H9 (cell line): ENCODE measurements at regions not wholly inside any gene's neighbourhood (a gene's known extent, or its start where the extent isn't known, plus 50 kb on each side); places are given as distances from the start of the nearest gene placed in this dataset.
"Not testable (repeated sequence)": the region's sequence is repeated elsewhere in the genome, so short reads cannot be mapped to it uniquely, and the experiment has no call there.

Source experiments
- DNase-seq: peaks from one replicate; pipeline ENCODE4 v3.0.0-alpha.2; 2017
- H2AFZ ChIP-seq: one replicate; pipeline ENCODE4 v1.6.1; 2013; ENCODE audit warnings: mild to moderate bottlenecking, low read length, control low read depth, moderate library complexity
- H2AK5ac ChIP-seq: 2 replicates; pipeline ENCODE4 v1.6.1; 2013; ENCODE audit warnings: low read length, control low read depth, mixed read lengths; ENCODE audit not compliant: insufficient read length
- H2BK120ac ChIP-seq: one replicate; pipeline ENCODE4 v1.6.1; 2013; ENCODE audit warnings: low read depth, mild to moderate bottlenecking, low read length, control low read depth, inconsistent platforms; ENCODE audit not compliant: poor library complexity, severe bottlenecking
- H2BK12ac ChIP-seq: 2 replicates; pipeline ENCODE4 v1.6.1; 2013; ENCODE audit warnings: low read length, control low read depth, mixed read lengths, low read depth; ENCODE audit not compliant: insufficient read length
- H2BK15ac ChIP-seq: 2 replicates; pipeline ENCODE4 v1.6.1; 2013; ENCODE audit warnings: low read depth, low read length, control low read depth
- H2BK20ac ChIP-seq: one replicate; pipeline ENCODE4 v1.6.1; 2013; ENCODE audit warnings: low read depth, mild to moderate bottlenecking, low read length, control low read depth, inconsistent platforms; ENCODE audit not compliant: poor library complexity, severe bottlenecking
- H2BK5ac ChIP-seq: 2 replicates; pipeline ENCODE4 v1.6.1; 2013; ENCODE audit warnings: low read length, control low read depth, mixed read lengths; ENCODE audit not compliant: insufficient read length
- H3K14ac ChIP-seq: 2 replicates; pipeline ENCODE4 v1.6.1; 2013; ENCODE audit warnings: low read length, control low read depth; ENCODE audit not compliant: insufficient read depth
- H3K18ac ChIP-seq: 2 replicates; pipeline ENCODE4 v1.6.1; 2013; ENCODE audit warnings: low read depth, mild to moderate bottlenecking, mixed read lengths, low read length, control low read depth; ENCODE audit not compliant: insufficient read length
- H3K23ac ChIP-seq: 2 replicates; pipeline ENCODE4 v1.6.1; 2013; ENCODE audit warnings: low read length, control low read depth, mixed read lengths, low read depth; ENCODE audit not compliant: insufficient read length
- H3K23me2 ChIP-seq: 2 replicates; pipeline ENCODE4 v1.6.1; 2013; ENCODE audit warnings: low read depth, mild to moderate bottlenecking, mixed read lengths, low read length, control low read depth; ENCODE audit not compliant: insufficient read length, poor library complexity, severe bottlenecking
- H3K27ac ChIP-seq: 2 replicates; pipeline ENCODE4 v1.5.1; 2013; ENCODE audit warnings: low read length, control low read depth, mixed read lengths, low read depth; ENCODE audit not compliant: insufficient read length
- H3K27me3 ChIP-seq: 2 replicates; pipeline ENCODE4 v1.6.1; 2013; ENCODE audit warnings: low read length, control low read depth, inconsistent platforms; ENCODE audit not compliant: insufficient read depth
- H3K4ac ChIP-seq: 2 replicates; pipeline ENCODE4 v1.6.1; 2013; ENCODE audit warnings: low read depth, mild to moderate bottlenecking, control low read depth, inconsistent platforms, low read length, moderate library complexity
- H3K4me1 ChIP-seq: 2 replicates; pipeline ENCODE4 v1.6.1; 2013; ENCODE audit warnings: low read length, control low read depth, inconsistent platforms; ENCODE audit not compliant: insufficient read depth
- H3K4me2 ChIP-seq: 2 replicates; pipeline ENCODE4 v1.6.1; 2013; ENCODE audit warnings: low read length, control low read depth, mixed read lengths; ENCODE audit not compliant: insufficient read length, insufficient read depth
- H3K56ac ChIP-seq: 2 replicates; pipeline ENCODE4 v1.6.1; 2013; ENCODE audit warnings: low read depth, mild to moderate bottlenecking, mixed read lengths, low read length, control low read depth; ENCODE audit not compliant: insufficient read length
- H3K79me1 ChIP-seq: 2 replicates; pipeline ENCODE4 v1.6.1; 2013; ENCODE audit warnings: low read depth, mild to moderate bottlenecking, moderate library complexity, low read length, control low read depth, inconsistent platforms; ENCODE audit not compliant: insufficient read depth, poor library complexity, severe bottlenecking
- H3K79me2 ChIP-seq: 2 replicates; pipeline ENCODE4 v1.6.1; 2013; ENCODE audit warnings: low read length, control low read depth, inconsistent platforms; ENCODE audit not compliant: insufficient read depth
- H3K9ac ChIP-seq: 2 replicates; pipeline ENCODE4 v1.6.1; 2013; ENCODE audit warnings: low read length, control low read depth, mixed read lengths; ENCODE audit not compliant: insufficient read length; ENCODE audit errors: extremely low read depth
- H3K9me3 ChIP-seq: one replicate; pipeline ENCODE4 v1.6.1; 2013; ENCODE audit warnings: low read depth, low read length, inconsistent platforms; ENCODE audit not compliant: control insufficient read depth
- H3T11ph ChIP-seq: one replicate; pipeline ENCODE4 v1.6.1; 2013; ENCODE audit warnings: mild to moderate bottlenecking, low read length, control low read depth, inconsistent platforms
- H4K20me1 ChIP-seq: one replicate; pipeline ENCODE4 v1.6.1; 2013; ENCODE audit not compliant: control insufficient read depth, insufficient read length, insufficient read depth
- H4K5ac ChIP-seq: 2 replicates; pipeline ENCODE4 v1.6.1; 2013; ENCODE audit warnings: low read depth, mild to moderate bottlenecking, mixed read lengths, low read length, control low read depth; ENCODE audit not compliant: insufficient read length
- H4K8ac ChIP-seq: replicated peaks from 2 replicates; pipeline ENCODE4 v1.6.1; 2013; ENCODE audit warnings: low read length, control low read depth, mixed read lengths, low read depth; ENCODE audit not compliant: insufficient read length
- H4K91ac ChIP-seq: 2 replicates; pipeline ENCODE4 v1.6.1; 2013; ENCODE audit warnings: low read depth, mild to moderate bottlenecking, moderate library complexity, mixed read lengths, low read length, control low read depth; ENCODE audit not compliant: insufficient read length
- H3K27ac Mint-ChIP-seq, 3 experiments: 2 replicates in 2 of 3; 3 replicates in 1 of 3; pipeline ENCODE4 v1.8.0; 2020 to 2021; ENCODE audit warnings: mixed read lengths in 3 of 3, mild to moderate bottlenecking in 1 of 3, moderate library complexity in 1 of 3
- H3K27me3 Mint-ChIP-seq: 2 replicates; pipeline ENCODE4 v1.8.0; 2021; ENCODE audit warnings: low read depth, mild to moderate bottlenecking, moderate library complexity, mixed read lengths
- H3K36me3 Mint-ChIP-seq, 3 experiments: 2 replicates in 2 of 3; 3 replicates in 1 of 3; pipeline ENCODE4 v1.8.0; 2020 to 2021; ENCODE audit warnings: low read depth in 3 of 3, mixed read lengths in 3 of 3; ENCODE audit not compliant: insufficient read depth in 1 of 3
- H3K4me1 Mint-ChIP-seq, 2 experiments: 2 replicates each; pipeline ENCODE4 v1.8.0; 2020; ENCODE audit warnings: mixed read lengths in 2 of 2
- H3K4me3 Mint-ChIP-seq, 2 experiments: 2 replicates in 1 of 2; 3 replicates in 1 of 2; pipeline ENCODE4 v1.8.0; 2020 to 2021; ENCODE audit warnings: mild to moderate bottlenecking in 2 of 2, mixed read lengths in 2 of 2, moderate library complexity in 1 of 2
- H3K9me3 Mint-ChIP-seq, 2 experiments: 2 replicates in 1 of 2; 3 replicates in 1 of 2; pipeline ENCODE4 v1.8.0; 2020; ENCODE audit warnings: mild to moderate bottlenecking in 2 of 2, mixed read lengths in 2 of 2, moderate library complexity in 1 of 2
- WGBS: extraction: QIAGEN DNeasy Blood & Tissue Kit; methylation state at CpG from one replicate; pipeline ENCODE4 v1.1.7; 2013; ENCODE audit warnings: missing lambda C conversion rate, low lambda C conversion rate, mixed read lengths; ENCODE audit not compliant: insufficient read length; ENCODE audit errors: extremely low coverage; 5-methylcytosine and 5-hydroxymethylcytosine counted together

GRCh38 chr15:20235728-20236127 is 305.9 kb downstream of the GOLGA6L6 start:
- H2BK12ac ChIP-seq, H3K27ac ChIP-seq, H3K4me2 ChIP-seq, H3K4me1 ChIP-seq, H3K27me3 Mint-ChIP-seq, H2BK15ac ChIP-seq, H3K9ac ChIP-seq, H3K18ac ChIP-seq, H4K91ac ChIP-seq, H2BK20ac ChIP-seq, DNase-seq, H2BK120ac ChIP-seq, H3K79me2 ChIP-seq, H3K4ac ChIP-seq, H3K27me3 ChIP-seq, H3K23me2 ChIP-seq, H4K8ac ChIP-seq, H3K79me1 ChIP-seq, H2AFZ ChIP-seq, H3K23ac ChIP-seq, H4K20me1 ChIP-seq, H4K5ac ChIP-seq, H3K4me3 Mint-ChIP-seq, H3K9me3 Mint-ChIP-seq, H3K27ac Mint-ChIP-seq, H2BK5ac ChIP-seq, H3T11ph ChIP-seq, H3K56ac ChIP-seq, H3K14ac ChIP-seq, H2AK5ac ChIP-seq, H3K4me1 Mint-ChIP-seq: not testable (repeated sequence)
- peaks cover 0 to 15% (median 10%) of the 10 kb centered on the region in 3 experiments; a peak in 6 of 7 replicates for H3K36me3 Mint-ChIP-seq
- no CpG with 5 or more reads among the region's 6 CpGs for WGBS
- peaks cover 90% of the 10 kb centered on the region for H3K9me3 ChIP-seq

DNA sequence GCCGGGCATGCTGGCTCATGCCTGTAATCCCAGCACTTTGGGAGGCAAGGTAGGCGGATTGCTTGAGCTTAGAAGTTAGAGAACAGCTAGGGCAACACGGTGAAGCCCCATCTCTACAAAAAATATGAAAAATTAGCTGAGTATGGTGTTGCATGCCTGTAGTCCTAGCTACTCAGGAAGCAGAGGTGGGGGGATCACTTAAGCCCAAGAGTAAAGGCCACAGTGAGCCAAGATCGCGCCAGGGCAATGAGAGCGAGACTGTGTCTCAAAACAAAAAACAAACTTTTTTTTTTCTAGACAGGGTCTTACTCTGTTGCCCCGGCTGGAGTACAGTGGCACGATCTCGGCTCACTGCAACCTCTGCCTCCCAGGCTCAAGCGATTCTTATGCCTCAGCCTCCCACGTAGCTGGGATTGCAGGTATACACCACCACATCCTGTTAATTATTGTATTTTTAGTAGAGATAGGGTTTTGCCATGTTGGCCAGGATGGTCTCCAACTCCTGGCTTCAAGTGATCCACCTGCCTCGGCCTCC is 307.5 kb downstream of the GOLGA6L6 start:
- H2AFZ ChIP-seq, H3K4ac ChIP-seq, H3K27me3 Mint-ChIP-seq, H2BK15ac ChIP-seq, H4K5ac ChIP-seq, H3K56ac ChIP-seq, H2BK120ac ChIP-seq, H3K23ac ChIP-seq, H3K79me1 ChIP-seq, H3K4me3 Mint-ChIP-seq, H3K18ac ChIP-seq, H3K9ac ChIP-seq, H3K27me3 ChIP-seq, H3K14ac ChIP-seq, H2BK12ac ChIP-seq, H2AK5ac ChIP-seq, H4K8ac ChIP-seq, H3K23me2 ChIP-seq, H3K4me2 ChIP-seq, H3K4me1 ChIP-seq, H3T11ph ChIP-seq, H3K4me1 Mint-ChIP-seq, H4K91ac ChIP-seq, H2BK5ac ChIP-seq, H2BK20ac ChIP-seq, H3K27ac ChIP-seq, DNase-seq, H3K79me2 ChIP-seq, H4K20me1 ChIP-seq, H3K27ac Mint-ChIP-seq: not testable (repeated sequence)
- no CpG with 5 or more reads among the region's 12 CpGs for WGBS
- peaks cover 0 to 16% of the 10 kb centered on the region in 2 experiments for H3K9me3 Mint-ChIP-seq
- H3K36me3 Mint-ChIP-seq: peaks cover 4 to 22% (median 12%) of the 10 kb centered on the region in 3 experiments; a peak in 6 of 7 replicates
- peaks cover 87% of the 10 kb centered on the region for H3K9me3 ChIP-seq
